Panc1 (cell line): ENCODE measurements at regions not wholly inside any gene's neighbourhood (a gene's known extent, or its start where the extent isn't known, plus 50 kb on each side); places are given as distances from the start of the nearest gene placed in this dataset.
"Not testable (repeated sequence)": the region's sequence is repeated elsewhere in the genome, so short reads cannot be mapped to it uniquely, and the experiment has no call there.

Experiments used
- ATAC-seq: fragments of 200-7000 bp; cut with Tn5 transposase; 2 replicates; pipeline ENCODE4 v1.9.1; 2020; ENCODE audit warnings: mild to moderate bottlenecking, moderate library complexity
- BruUV-seq: library from RNA; stranded (reverse); fragments of 400-500 nt; replicated peaks from 2 replicates; lab custom pipeline; 2021; lab: Mats Ljungman, UMichigan
- CTCF ChIA-PET: fragments of 300-600 bp; sonication (Branson Sonifier 250); formaldehyde crosslinking; loops from one replicate; lab custom pipeline; 2022; ENCODE audit warnings: antibody characterized with exemption; lab: Charles Lee
- POLR2A ChIA-PET: fragments of 300-600 bp; sonication (Branson Sonifier 250); formaldehyde crosslinking; loops from one replicate; lab custom pipeline; 2022; ENCODE audit warnings: antibody characterized with exemption; lab: Charles Lee
- DNase-seq: peaks from one replicate; pipeline ENCODE4 v3.0.0-alpha.2; 2010; ENCODE audit warnings: low read depth, low spot score
- H3K27ac ChIP-seq: 2 replicates; pipeline ENCODE4 v1.5.1; 2011; ENCODE audit warnings: mild to moderate bottlenecking, low read length, inconsistent platforms
- H3K27me3 ChIP-seq: fragments of 200-500 bp; sonication (Bioruptor generic); 2 replicates; pipeline ENCODE4 v1.6.0; 2014; ENCODE audit warnings: low read length, inconsistent platforms; ENCODE audit not compliant: control insufficient read depth, insufficient read depth
- H3K36me3 ChIP-seq: fragments of 200-500 bp; sonication (Bioruptor generic); 2 replicates; pipeline ENCODE4 v1.5.1; 2014; ENCODE audit warnings: inconsistent platforms, mild to moderate bottlenecking, low read length, moderate library complexity; ENCODE audit not compliant: control insufficient read depth, insufficient read depth
- H3K4me1 ChIP-seq: 2 replicates; pipeline ENCODE4 v1.5.1; 2011; ENCODE audit warnings: inconsistent platforms, mild to moderate bottlenecking, low read length, moderate library complexity; ENCODE audit not compliant: control insufficient read depth, insufficient read depth
- H3K4me3 ChIP-seq, 2 experiments: 2 replicates each; pipeline ENCODE4 v1.5.1; 2011 to 2012; ENCODE audit warnings: low read depth in 2 of 2, low read length in 2 of 2, mild to moderate bottlenecking in 2 of 2, inconsistent platforms in 1 of 2, moderate library complexity in 1 of 2
- H3K9me3 ChIP-seq: fragments of 200-500 bp; sonication (Bioruptor generic); 2 replicates; pipeline ENCODE4 v1.5.1; 2014; ENCODE audit warnings: low read depth, mild to moderate bottlenecking, inconsistent platforms, low read length, moderate library complexity; ENCODE audit not compliant: control insufficient read depth, insufficient read depth
- CTCF ChIP-seq: fragments of 450-650 bp; IDR thresholded peaks from 2 replicates; pipeline ENCODE4 v1.5.1; 2017; ENCODE audit warnings: mild to moderate bottlenecking
- POLR2AphosphoS5 ChIP-seq: IDR thresholded peaks from 2 replicates; pipeline ENCODE4 v1.6.1; 2012; ENCODE audit warnings: mild to moderate bottlenecking, low read depth, low read length, moderate library complexity
- REST ChIP-seq, 2 experiments: IDR thresholded peaks; 2 replicates each; pipeline ENCODE4 v1.6.1; 2011 to 2012; ENCODE audit warnings: low read depth in 2 of 2, control low read depth in 1 of 2, low read length in 1 of 2, mild to moderate bottlenecking in 1 of 2, moderate library complexity in 1 of 2; ENCODE audit not compliant: insufficient read depth in 1 of 2
- SIN3A ChIP-seq: IDR thresholded peaks from 2 replicates; pipeline ENCODE4 v1.6.1; 2012; ENCODE audit warnings: low read depth, mild to moderate bottlenecking, low read length, moderate library complexity, borderline replicate concordance; ENCODE audit not compliant: insufficient read depth
- TCF7L2 ChIP-seq: IDR thresholded peaks from 2 replicates; pipeline ENCODE4 v1.6.1; 2011; ENCODE audit warnings: mild to moderate bottlenecking, low read depth, low read length, inconsistent platforms
- in situ Hi-C: cut with HindIII; loops from 2 replicates; pipeline ENCODE4 v1.10.0; 2016; ENCODE audit warnings: low sequenced_read_pairs, low pct_unique_long_range_greater_than_20kb
- intact Hi-C: fragments of 100-400 bp; cut with micrococcal nuclease; formaldehyde crosslinking; loops from one replicate; pipeline ENCODE4 v1.10.0; 2022; ENCODE audit not compliant: unreplicated experiment

GRCh38 chr5:17121776-17122175 lies 95.7 kb upstream of the BASP1 start:
- BruUV-seq, result no TSS peak
- intact Hi-C loops, result no loop called here
- no peak overlapping the region for H3K27ac ChIP-seq
- no peak for DNase-seq
- ATAC-seq, result no peak
- no peak for TF ChIP-seq SIN3A
- TF ChIP-seq TCF7L2, result no peak
- TF ChIP-seq CTCF, result no peak
- no peak for TF ChIP-seq REST (IDR thresholded peaks at IDR 0.05; ENCODE audit: insufficient read depth in 1 of 2, low read depth in 2 of 2, low read length in 1 of 2)
- no peak for TF ChIP-seq POLR2AphosphoS5
- POLR2A ChIA-PET, result no interaction called here
- peaks cover 3% of the 10 kb centered on the region; the same call in 1 of the 2 replicates for H3K9me3 ChIP-seq
- H3K36me3 ChIP-seq, result no peaks in the 10 kb centered on the region
- peaks cover 20% of the 10 kb centered on the region for H3K4me1 ChIP-seq
- no peak overlapping the region for H3K4me3 ChIP-seq
- H3K27me3 ChIP-seq, result no peaks in the 10 kb centered on the region
- CTCF ChIA-PET, result no interaction called here
- in situ Hi-C loops, result no loop called here

- no TSS peak for BruUV-seq
- no peak overlapping the region for H3K27ac ChIP-seq
- no peaks in the 10 kb centered on the region for H3K27me3 ChIP-seq
- no peaks in the 10 kb centered on the region for H3K36me3 ChIP-seq
- in situ Hi-C loops, result no loop called here
- H3K4me1 ChIP-seq, result peaks cover 22% of the 10 kb centered on the region
- ATAC-seq (no peak), DNase-seq (no peak)
- peaks cover 3% of the 10 kb centered on the region; the same call in 1 of the 2 replicates for H3K9me3 ChIP-seq
- TF ChIP-seq CTCF, result no peak
- TF ChIP-seq REST (IDR thresholded peaks at IDR 0.05; ENCODE audit: insufficient read depth in 1 of 2, low read depth in 2 of 2, low read length in 1 of 2), result no peak
- no peak for TF ChIP-seq POLR2AphosphoS5
- TF ChIP-seq TCF7L2, result no peak
- no peak for TF ChIP-seq SIN3A
- CTCF ChIA-PET, result no interaction called here
- POLR2A ChIA-PET, result interaction anchor here (0.7 kb wide), 2 partner anchors 19 to 24 kb away, joined by 4 to 6 read pairs; no protein-coding TSS in a partner anchor
- intact Hi-C loops, result no loop called here
- H3K4me3 ChIP-seq, result no peak overlapping the region
These were observed 94.4 kb upstream of the BASP1 start for GRCh38 chr5:17123010-17123409.

GRCh38 chr5:17123773-17124172 lies 93.7 kb upstream of the BASP1 start:
- H3K36me3 ChIP-seq, intact Hi-C loops, ATAC-seq, H3K27me3 ChIP-seq, H3K27ac ChIP-seq, CTCF ChIA-PET, DNase-seq, H3K4me3 ChIP-seq, H3K9me3 ChIP-seq, POLR2A ChIA-PET, BruUV-seq, in situ Hi-C loops: not testable (repeated sequence)
- H3K4me1 ChIP-seq, result peaks cover 20% of the 10 kb centered on the region
